ENCODE measurements at regions not wholly inside any gene's neighbourhood (a gene's known extent, or its start where the extent isn't known, plus 50 kb on each side); places are given as distances from the start of the nearest gene placed in this dataset.
A peak's percentile ranks its signal among the peaks of the same experiment; 100 is the strongest.

GRCh38 chr4:144456196-144456595 lies 189.8 kb upstream of the HHIP start (continued):
- TF ChIP-seq, protein P1, sequence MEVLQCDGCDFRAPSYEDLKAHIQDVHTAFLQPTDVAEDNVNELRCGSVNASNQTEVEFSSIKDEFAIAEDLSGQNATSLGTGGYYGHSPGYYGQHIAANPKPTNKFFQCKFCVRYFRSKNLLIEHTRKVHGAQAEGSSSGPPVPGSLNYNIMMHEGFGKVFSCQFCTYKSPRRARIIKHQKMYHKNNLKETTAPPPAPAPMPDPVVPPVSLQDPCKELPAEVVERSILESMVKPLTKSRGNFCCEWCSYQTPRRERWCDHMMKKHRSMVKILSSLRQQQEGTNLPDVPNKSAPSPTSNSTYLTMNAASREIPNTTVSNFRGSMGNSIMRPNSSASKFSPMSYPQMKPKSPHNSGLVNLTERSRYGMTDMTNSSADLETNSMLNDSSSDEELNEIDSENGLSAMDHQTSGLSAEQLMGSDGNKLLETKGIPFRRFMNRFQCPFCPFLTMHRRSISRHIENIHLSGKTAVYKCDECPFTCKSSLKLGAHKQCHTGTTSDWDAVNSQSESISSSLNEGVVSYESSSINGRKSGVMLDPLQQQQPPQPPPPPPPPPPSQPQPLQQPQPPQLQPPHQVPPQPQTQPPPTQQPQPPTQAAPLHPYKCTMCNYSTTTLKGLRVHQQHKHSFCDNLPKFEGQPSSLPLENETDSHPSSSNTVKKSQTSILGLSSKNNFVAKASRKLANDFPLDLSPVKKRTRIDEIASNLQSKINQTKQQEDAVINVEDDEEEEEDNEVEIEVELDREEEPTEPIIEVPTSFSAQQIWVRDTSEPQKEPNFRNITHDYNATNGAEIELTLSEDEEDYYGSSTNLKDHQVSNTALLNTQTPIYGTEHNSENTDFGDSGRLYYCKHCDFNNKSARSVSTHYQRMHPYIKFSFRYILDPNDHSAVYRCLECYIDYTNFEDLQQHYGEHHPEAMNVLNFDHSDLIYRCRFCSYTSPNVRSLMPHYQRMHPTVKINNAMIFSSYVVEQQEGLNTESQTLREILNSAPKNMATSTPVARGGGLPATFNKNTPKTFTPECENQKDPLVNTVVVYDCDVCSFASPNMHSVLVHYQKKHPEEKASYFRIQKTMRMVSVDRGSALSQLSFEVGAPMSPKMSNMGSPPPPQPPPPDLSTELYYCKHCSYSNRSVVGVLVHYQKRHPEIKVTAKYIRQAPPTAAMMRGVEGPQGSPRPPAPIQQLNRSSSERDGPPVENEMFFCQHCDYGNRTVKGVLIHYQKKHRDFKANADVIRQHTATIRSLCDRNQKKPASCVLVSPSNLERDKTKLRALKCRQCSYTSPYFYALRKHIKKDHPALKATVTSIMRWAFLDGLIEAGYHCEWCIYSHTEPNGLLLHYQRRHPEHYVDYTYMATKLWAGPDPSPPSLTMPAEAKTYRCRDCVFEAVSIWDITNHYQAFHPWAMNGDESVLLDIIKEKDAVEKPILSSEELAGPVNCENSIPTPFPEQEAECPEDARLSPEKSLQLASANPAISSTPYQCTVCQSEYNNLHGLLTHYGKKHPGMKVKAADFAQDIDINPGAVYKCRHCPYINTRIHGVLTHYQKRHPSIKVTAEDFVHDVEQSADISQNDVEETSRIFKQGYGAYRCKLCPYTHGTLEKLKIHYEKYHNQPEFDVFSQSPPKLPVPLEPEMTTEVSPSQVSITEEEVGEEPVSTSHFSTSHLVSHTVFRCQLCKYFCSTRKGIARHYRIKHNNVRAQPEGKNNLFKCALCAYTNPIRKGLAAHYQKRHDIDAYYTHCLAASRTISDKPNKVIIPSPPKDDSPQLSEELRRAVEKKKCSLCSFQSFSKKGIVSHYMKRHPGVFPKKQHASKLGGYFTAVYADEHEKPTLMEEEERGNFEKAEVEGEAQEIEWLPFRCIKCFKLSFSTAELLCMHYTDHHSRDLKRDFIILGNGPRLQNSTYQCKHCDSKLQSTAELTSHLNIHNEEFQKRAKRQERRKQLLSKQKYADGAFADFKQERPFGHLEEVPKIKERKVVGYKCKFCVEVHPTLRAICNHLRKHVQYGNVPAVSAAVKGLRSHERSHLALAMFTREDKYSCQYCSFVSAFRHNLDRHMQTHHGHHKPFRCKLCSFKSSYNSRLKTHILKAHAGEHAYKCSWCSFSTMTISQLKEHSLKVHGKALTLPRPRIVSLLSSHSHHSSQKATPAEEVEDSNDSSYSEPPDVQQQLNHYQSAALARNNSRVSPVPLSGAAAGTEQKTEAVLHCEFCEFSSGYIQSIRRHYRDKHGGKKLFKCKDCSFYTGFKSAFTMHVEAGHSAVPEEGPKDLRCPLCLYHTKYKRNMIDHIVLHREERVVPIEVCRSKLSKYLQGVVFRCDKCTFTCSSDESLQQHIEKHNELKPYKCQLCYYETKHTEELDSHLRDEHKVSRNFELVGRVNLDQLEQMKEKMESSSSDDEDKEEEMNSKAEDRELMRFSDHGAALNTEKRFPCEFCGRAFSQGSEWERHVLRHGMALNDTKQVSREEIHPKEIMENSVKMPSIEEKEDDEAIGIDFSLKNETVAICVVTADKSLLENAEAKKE (CRISPR knock-in tag; IDR thresholded peaks at IDR 0.05): no peak
- no peak for TF ChIP-seq JUNB (IDR thresholded peaks at IDR 0.05; ENCODE audit: unreplicated experiment)
- TF ChIP-seq, protein P2, sequence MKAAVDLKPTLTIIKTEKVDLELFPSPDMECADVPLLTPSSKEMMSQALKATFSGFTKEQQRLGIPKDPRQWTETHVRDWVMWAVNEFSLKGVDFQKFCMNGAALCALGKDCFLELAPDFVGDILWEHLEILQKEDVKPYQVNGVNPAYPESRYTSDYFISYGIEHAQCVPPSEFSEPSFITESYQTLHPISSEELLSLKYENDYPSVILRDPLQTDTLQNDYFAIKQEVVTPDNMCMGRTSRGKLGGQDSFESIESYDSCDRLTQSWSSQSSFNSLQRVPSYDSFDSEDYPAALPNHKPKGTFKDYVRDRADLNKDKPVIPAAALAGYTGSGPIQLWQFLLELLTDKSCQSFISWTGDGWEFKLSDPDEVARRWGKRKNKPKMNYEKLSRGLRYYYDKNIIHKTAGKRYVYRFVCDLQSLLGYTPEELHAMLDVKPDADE (IDR thresholded peaks at IDR 0.05): no peak
- no peak for TF ChIP-seq EZH2phosphoT487 (IDR thresholded peaks at IDR 0.05; ENCODE audit: unreplicated experiment)

GRCh38 chr4:144461906-144462305 lies 184.1 kb upstream of the HHIP start:
- Mint-ChIP-seq H3K9me3 (no peaks in the 10 kb centered on the region), H3K4me3 (no peak overlapping the region), H3K4me1 (peaks cover 7% of the 10 kb centered on the region; the same call in 2 of the 3 replicates), H3K36me3 (ENCODE audit: low read depth) (no peaks in the 10 kb centered on the region), H3K27ac (no peak overlapping the region), H3K27me3 (ENCODE audit: insufficient read depth, low read depth, poor library complexity) (peaks cover 2% of the 10 kb centered on the region)
- peak; percentile 6 for DNase-seq (ENCODE audit: low spot score)
- Histone ChIP-seq H2AFZ (no peak overlapping the region), H3K4me3 (no peak overlapping the region), H3K4me2 (no peak overlapping the region), H3K4me1 (ENCODE audit: insufficient read depth) (peaks cover 5% of the 10 kb centered on the region; the same call in 1 of the 2 replicates), H3K36me3 (ENCODE audit: insufficient read depth) (no peaks in the 10 kb centered on the region), H3K27me3 (ENCODE audit: insufficient read depth) (no peaks in the 10 kb centered on the region), H3K9me2 (ENCODE audit: insufficient read depth) (no peaks in the 10 kb centered on the region), H3K79me2 (replicated peaks; ENCODE audit: insufficient read depth) (no peaks in the 10 kb centered on the region), H3K27ac (ENCODE audit: low read depth) (no peak overlapping the region), H3F3A (replicated peaks; ENCODE audit: low read depth) (no peaks in the 10 kb centered on the region), H4K20me1 (replicated peaks; ENCODE audit: insufficient read depth) (no peaks in the 10 kb centered on the region)
- ATAC-seq: no peak
- TF ChIP-seq EZH2 (IDR thresholded peaks at IDR 0.05; ENCODE audit: low read depth, unreplicated experiment) (no peak), ZNF114 (CRISPR knock-in tag; IDR thresholded peaks at IDR 0.05) (no peak), POLR2AphosphoS5 (IDR thresholded peaks at IDR 0.05; ENCODE audit: low read depth) (no peak), ZNF331 (CRISPR knock-in tag; IDR thresholded peaks at IDR 0.05; ENCODE audit: low read depth) (no peak), NANOG (IDR thresholded peaks at IDR 0.05; ENCODE audit: borderline replicate concordance) (no peak)
- TF ChIP-seq, protein P1 (CRISPR knock-in tag; IDR thresholded peaks at IDR 0.05): no peak
